OCI-LY3 (cell line): ENCODE measurements at regions not wholly inside any gene's neighbourhood (a gene's known extent, or its start where the extent isn't known, plus 50 kb on each side); places are given as distances from the start of the nearest gene placed in this dataset.
"Not testable (repeated sequence)": the region's sequence is repeated elsewhere in the genome, so short reads cannot be mapped to it uniquely, and the experiment has no call there.

Experiments used
- EZH2phosphoT487 ChIP-seq: fragments of 200-600 bp; shearing (Covaris generic); IDR thresholded peaks from 2 replicates; pipeline ENCODE4 v1.6.1; 2018; ENCODE audit warnings: antibody characterized with exemption, mixed run types, low read depth
- TF ChIP-seq, protein P1 (sequence below): fragments of 200-600, 300-600 bp; sonication (generic); IDR thresholded peaks from 2 replicates; pipeline ENCODE4 v1.5.1; 2014; ENCODE audit warnings: antibody characterized with exemption, low read length, low read depth

DNA sequence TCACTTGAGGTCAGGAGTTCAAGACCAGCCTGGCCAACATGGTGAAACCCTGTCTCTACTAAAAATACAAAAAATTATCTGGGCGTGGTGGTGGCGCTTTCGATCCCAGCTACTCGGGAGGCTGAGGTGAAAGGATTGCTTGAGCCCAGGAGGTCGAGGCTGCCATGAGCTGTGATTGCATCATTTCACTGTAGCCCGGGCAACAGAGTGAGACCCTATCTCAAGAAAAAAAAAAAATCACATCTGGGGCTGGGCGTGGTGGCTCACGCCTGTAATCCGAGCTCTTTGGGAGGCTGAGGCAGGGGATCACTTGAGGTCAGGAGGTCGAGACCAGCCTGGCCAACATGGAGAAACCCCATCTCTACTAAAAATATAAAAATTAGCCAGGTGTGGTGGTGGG lies 187.8 kb downstream of the FAM43A start:
- TF ChIP-seq, protein P1, sequence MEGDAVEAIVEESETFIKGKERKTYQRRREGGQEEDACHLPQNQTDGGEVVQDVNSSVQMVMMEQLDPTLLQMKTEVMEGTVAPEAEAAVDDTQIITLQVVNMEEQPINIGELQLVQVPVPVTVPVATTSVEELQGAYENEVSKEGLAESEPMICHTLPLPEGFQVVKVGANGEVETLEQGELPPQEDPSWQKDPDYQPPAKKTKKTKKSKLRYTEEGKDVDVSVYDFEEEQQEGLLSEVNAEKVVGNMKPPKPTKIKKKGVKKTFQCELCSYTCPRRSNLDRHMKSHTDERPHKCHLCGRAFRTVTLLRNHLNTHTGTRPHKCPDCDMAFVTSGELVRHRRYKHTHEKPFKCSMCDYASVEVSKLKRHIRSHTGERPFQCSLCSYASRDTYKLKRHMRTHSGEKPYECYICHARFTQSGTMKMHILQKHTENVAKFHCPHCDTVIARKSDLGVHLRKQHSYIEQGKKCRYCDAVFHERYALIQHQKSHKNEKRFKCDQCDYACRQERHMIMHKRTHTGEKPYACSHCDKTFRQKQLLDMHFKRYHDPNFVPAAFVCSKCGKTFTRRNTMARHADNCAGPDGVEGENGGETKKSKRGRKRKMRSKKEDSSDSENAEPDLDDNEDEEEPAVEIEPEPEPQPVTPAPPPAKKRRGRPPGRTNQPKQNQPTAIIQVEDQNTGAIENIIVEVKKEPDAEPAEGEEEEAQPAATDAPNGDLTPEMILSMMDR = not testable (repeated sequence)
- not testable (repeated sequence) for TF ChIP-seq EZH2phosphoT487
